Transverse colon (tissue), 3 donors: ENCODE measurements at regions not wholly inside any gene's neighbourhood (a gene's known extent, or its start where the extent isn't known, plus 50 kb on each side); places are given as distances from the start of the nearest gene placed in this dataset.

Experiments used
- CTCF ChIP-seq, 5 experiments: fragments of 200-600 bp in 3 of 5; fragments of 450-650 bp in 2 of 5; sonication (generic) in 3 of 5; IDR thresholded peaks; 1 replicate in 2 of 5; 2 replicates in 3 of 5; pipeline ENCODE4 v1.5.1; 2016 to 2017; ENCODE audit warnings: antibody characterized with exemption in 5 of 5, inconsistent platforms in 3 of 5, mild to moderate bottlenecking in 2 of 5, moderate library complexity in 1 of 5
- EP300 ChIP-seq: sonication (generic); formaldehyde crosslinking; IDR thresholded peaks from one replicate; pipeline ENCODE4 v1.6.1; 2017; ENCODE audit warnings: antibody characterized with exemption, low read depth

- no peak for TF ChIP-seq CTCF (IDR thresholded peaks at IDR 0.05)
- no peak for TF ChIP-seq EP300
Observed at GRCh38 chr5:117652958-117653280, 1078.3 kb upstream of the SEMA6A start.
